ENCODE measurements at regions not wholly inside any gene's neighbourhood (a gene's known extent, or its start where the extent isn't known, plus 50 kb on each side); places are given as distances from the start of the nearest gene placed in this dataset.

DNA sequence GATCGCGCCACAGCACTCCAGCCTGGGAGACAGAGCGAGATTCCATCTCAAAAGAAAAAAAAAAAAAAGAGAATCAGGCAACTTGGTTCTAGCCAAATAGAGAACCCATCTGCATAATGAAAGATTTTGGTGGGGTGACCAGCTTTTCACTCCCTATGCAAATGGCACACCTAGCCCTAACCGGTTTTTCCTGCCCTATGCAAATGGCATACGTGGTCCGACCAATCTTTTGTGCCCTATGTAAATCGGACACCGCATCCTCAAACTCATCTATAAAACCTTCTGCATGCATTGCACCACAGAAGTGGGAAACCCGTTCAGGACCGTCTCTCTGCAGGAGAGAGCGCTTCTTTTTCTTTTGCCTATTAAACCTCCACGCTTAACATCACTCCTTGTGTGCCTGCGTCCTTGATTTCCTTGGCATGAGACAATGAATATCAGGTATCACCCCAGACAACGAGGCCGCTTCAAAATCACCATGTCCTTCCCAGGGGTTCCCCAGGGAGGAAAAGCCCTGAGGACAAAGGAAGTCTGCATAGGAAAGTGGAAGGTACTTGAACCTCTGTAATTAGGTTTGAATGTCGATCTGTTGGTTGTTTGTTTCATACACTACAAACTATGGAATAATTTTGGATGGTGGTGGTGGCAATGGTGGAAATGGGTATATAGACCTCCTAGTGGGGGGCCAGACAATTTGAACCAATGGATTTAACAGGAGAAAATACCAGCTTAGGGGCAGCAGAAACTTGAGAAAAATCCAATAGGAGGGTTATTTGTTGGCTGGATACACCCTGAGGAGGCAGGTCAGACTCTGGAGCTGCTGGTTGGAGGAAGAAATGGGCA lies 396.2 kb downstream of the TYW1 start:
- no peak for DNase-seq (ENCODE audit: low read depth)
- no peak overlapping the region for H3K4me3 ChIP-seq (ENCODE audit: low read depth, low read length)
- TF ChIP-seq, protein P1, sequence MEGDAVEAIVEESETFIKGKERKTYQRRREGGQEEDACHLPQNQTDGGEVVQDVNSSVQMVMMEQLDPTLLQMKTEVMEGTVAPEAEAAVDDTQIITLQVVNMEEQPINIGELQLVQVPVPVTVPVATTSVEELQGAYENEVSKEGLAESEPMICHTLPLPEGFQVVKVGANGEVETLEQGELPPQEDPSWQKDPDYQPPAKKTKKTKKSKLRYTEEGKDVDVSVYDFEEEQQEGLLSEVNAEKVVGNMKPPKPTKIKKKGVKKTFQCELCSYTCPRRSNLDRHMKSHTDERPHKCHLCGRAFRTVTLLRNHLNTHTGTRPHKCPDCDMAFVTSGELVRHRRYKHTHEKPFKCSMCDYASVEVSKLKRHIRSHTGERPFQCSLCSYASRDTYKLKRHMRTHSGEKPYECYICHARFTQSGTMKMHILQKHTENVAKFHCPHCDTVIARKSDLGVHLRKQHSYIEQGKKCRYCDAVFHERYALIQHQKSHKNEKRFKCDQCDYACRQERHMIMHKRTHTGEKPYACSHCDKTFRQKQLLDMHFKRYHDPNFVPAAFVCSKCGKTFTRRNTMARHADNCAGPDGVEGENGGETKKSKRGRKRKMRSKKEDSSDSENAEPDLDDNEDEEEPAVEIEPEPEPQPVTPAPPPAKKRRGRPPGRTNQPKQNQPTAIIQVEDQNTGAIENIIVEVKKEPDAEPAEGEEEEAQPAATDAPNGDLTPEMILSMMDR (conservative IDR thresholded peaks at IDR 0.05; ENCODE audit: low read depth, low read length), result no peak

DNA sequence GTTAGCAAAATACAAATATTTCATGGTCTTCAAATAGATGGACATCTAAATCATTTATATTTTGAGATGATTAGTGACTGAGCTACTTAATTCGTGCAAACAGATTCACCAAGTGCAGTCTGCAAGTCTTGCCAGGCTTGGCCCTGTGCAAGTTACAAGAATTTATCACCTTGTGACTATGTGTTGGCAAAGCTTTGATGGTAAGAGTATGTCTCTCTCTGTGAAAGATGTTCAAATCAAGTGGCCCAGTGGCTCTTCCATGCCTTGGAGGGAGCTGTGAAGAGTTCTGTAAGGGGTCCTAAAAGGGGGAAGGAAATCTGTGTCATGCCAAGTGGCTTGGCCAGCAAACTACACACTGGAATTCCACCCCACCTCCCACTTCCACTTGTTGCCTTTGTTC lies 397.3 kb downstream of the TYW1 start:
- H3K4me3 ChIP-seq (ENCODE audit: low read depth, low read length), result no peak overlapping the region
- DNase-seq (ENCODE audit: low read depth), result no peak
- TF ChIP-seq, protein P1 (conservative IDR thresholded peaks at IDR 0.05; ENCODE audit: low read depth, low read length), result no peak

DNA sequence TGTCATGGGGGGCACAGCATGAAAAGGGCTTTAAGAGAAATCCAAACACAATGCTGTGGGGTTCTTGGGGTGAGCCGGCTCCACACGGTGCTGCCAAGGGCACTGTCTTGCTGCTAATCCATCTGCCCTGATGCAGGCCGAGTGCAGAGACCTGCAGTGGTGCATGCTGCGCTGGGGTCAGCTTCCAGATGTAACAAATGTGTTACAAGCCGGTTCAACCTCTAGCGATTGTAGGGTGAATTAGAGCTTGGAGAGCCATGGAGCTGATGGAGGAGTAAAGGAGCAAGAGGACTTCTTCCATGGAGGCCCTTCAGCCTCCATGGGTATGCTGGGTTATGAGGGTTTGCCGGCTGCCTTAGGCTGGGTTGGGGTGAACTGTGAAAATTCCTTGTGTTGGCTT lies 402.3 kb downstream of the TYW1 start:
- TF ChIP-seq, protein P1 (conservative IDR thresholded peaks at IDR 0.05; ENCODE audit: low read depth, low read length), result no peak
- DNase-seq (ENCODE audit: low read depth), result no peak
- no peak overlapping the region for H3K4me3 ChIP-seq (ENCODE audit: low read depth, low read length)

DNA sequence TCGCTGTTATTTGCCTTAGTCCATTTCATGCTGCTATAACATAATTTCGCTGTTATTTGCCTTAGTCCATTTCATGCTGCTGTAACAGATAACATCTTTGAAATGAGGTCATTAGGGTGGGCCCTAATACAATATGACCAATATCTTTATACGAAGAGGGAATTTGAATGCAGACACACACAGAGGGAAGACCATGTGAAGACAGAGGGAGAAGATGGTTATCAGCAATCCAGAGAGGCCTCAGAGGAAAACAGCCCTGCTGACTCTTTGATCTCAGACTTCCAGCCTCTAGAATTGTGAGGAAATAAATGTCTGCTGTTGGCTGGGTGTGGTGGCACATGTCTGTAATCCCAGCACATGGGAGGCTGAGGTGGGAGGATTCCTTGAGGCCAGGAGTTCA lies 404.9 kb downstream of the TYW1 start:
- no peak overlapping the region for H3K4me3 ChIP-seq (ENCODE audit: low read depth, low read length)
- no peak for DNase-seq (ENCODE audit: low read depth)

DNA sequence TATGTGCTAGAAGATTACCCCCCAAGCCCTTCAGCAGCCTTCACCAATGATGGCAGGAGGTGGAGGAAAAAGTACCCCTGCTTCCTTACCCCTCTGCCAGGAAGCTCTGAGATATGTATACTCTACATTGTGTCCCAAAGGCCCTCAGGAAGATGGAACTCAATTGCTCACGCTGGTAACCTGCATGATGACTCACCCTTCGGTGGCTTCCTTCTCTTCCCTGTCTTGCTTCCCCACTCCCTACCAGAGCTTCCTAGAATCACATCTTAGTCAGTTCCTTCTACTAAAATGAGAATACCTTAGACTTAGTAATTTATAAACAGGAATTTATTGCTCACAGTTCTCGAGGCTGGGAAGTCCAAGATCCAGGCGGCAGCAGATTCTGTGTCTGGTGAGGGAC lies 405.6 kb downstream of the TYW1 start:
- no peak for DNase-seq (ENCODE audit: low read depth)
- H3K4me3 ChIP-seq (ENCODE audit: low read depth, low read length), result no peak overlapping the region
- TF ChIP-seq, protein P1 (conservative IDR thresholded peaks at IDR 0.05; ENCODE audit: low read depth, low read length), result no peak

More for the DNA sequence above, 404.9 kb downstream of the TYW1 start:
- TF ChIP-seq, protein P1 (conservative IDR thresholded peaks at IDR 0.05; ENCODE audit: low read depth, low read length), result no peak

DNA sequence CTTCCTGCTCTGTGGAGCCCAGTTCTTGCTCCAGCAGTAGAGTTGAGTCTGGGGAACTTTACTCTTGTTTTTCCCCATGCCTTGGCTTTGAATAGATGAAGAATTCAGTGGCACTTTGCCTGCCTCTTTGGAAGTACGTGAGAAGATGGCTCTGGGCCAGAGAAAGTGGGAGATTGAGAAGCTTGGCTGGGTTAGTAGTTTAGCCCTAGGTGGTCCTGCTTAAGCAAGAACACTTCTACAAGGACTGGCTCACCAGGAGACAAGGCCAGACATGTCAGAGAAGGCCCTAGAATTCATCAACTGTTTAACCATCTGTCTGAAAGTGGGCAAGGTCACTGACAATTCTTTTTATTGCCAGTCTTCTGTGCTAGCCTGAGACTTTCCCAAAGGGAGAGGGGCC lies 410.3 kb downstream of the TYW1 start:
- TF ChIP-seq, protein P1 (conservative IDR thresholded peaks at IDR 0.05; ENCODE audit: low read depth, low read length), result no peak
- no peak overlapping the region for H3K4me3 ChIP-seq (ENCODE audit: low read depth, low read length)
- DNase-seq (ENCODE audit: low read depth), result no peak

Data from epithelial cell of proximal tubule (primary cell).